ENCODE measurements at regions not wholly inside any gene's neighbourhood (a gene's known extent, or its start where the extent isn't known, plus 50 kb on each side); places are given as distances from the start of the nearest gene placed in this dataset.

DNA sequence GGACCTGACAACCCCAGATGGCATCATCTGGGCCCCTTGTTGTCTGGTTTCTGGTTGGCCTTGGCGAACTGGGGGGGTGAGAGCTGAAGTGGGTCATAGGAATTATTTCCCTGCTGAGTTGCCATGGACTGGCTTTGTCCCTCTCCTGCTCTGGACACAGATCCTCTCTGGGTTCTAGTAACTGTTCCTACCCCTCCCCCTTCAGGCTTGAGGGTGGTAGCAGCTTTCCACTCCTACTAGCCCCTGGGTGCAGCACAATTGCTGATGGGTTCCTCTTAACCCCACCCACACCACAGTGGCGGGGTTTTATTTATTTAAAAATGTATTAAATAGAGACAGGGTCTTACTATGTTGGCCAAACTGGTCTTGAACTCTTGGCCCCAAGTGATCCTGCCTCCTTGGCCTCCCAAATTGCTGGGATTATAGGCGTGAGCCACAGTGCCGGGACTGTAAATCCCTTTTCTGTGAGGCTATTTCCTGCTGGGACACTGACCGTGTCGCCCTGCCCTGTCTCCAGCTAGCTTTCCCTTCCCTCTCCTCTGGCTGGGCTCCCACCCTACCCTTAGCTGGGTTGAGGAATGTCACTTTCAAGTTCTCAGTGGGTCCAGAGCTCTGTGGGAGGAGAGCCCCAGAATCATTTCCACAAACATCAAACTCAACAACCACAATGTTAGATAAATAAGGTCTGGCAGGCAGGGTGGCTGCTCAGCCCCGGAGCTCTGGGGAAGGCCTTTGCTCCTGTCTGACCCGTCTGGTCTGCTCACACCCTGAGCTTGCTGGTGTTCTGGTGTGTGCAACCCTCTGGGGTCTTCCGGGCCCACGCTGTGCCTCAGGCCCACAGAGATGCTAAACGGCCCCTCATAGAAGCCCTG lies 112.7 kb upstream of the WNT4 start:
- no peak for DNase-seq (ENCODE audit: extremely low read depth, low read depth)
- TF ChIP-seq, protein P1, sequence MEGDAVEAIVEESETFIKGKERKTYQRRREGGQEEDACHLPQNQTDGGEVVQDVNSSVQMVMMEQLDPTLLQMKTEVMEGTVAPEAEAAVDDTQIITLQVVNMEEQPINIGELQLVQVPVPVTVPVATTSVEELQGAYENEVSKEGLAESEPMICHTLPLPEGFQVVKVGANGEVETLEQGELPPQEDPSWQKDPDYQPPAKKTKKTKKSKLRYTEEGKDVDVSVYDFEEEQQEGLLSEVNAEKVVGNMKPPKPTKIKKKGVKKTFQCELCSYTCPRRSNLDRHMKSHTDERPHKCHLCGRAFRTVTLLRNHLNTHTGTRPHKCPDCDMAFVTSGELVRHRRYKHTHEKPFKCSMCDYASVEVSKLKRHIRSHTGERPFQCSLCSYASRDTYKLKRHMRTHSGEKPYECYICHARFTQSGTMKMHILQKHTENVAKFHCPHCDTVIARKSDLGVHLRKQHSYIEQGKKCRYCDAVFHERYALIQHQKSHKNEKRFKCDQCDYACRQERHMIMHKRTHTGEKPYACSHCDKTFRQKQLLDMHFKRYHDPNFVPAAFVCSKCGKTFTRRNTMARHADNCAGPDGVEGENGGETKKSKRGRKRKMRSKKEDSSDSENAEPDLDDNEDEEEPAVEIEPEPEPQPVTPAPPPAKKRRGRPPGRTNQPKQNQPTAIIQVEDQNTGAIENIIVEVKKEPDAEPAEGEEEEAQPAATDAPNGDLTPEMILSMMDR (IDR thresholded peaks at IDR 0.05; ENCODE audit: low read depth, low read length, missing control alignments), result no peak
- no peak overlapping the region for H3K4me3 ChIP-seq (replicated peaks; ENCODE audit: low read depth, low read length)

DNA sequence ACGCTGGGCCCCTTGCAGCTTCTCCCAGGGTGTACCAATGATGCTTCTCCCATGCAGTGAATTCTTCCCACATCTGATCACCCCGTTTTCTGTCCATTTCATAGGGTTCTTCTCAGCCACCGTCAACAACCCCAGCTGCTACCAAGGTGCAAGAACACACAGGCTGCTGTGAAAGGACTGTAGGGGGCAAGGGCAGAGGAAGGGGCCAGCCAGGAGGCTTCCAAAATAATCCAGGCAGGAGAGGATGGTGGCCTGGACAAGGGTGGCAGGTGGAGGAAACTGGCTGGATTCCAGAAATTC lies 113.3 kb upstream of the WNT4 start:
- TF ChIP-seq, protein P1 (IDR thresholded peaks at IDR 0.05; ENCODE audit: low read depth, low read length, missing control alignments), result no peak
- DNase-seq (ENCODE audit: extremely low read depth, low read depth), result no peak
- H3K4me3 ChIP-seq (replicated peaks; ENCODE audit: low read depth, low read length), result no peak overlapping the region

DNA sequence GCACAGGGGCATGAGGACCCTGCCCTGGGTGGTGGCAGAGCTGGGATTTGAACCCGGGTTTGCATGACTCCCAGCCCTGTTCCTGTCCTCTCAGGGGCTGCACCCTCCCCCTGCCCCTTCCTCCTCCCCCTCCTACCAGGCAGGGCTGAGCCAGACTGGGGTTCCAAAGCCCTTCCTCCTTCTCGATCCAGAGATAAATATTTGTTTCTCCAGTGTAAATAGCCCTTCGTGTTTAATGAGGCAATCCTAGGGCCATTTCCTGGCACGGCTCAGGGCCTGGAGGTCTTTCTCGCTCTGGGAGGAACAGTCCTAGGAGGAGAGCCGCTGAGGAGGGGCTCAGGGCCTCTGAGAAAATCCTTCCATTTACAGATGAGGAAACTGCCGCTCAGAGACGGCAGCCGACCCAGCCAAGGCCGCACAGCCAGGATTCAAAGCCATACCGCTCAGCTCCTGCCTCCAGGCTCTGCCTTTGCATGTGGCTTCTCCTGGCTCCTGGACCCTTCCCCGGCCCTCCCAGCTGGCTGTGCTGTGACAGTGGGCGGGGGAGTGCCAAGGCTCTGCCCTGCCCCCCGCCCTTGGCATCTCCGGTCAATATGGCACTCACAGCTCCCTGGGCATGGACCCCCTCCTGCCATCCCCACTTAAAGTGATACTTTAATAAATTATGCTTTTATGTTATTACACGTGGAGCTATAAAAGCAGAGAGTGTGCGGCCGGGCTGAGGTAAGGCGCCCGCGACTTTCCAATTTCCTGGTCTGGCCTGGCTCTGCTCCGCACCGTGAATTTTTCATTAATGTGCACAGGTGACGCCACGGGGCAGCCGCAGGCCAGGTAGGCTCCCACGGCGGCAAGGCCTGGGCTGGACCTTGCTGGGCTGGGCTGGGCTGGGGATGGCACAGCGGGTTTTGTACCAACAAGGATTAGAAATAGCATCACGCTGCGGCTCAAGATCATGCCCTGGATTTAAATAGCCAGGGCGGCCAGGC lies 114.7 kb upstream of the WNT4 start:
- no peak for DNase-seq (ENCODE audit: extremely low read depth, low read depth)
- TF ChIP-seq, protein P1 (IDR thresholded peaks at IDR 0.05; ENCODE audit: low read depth, low read length, missing control alignments), result no peak
- H3K4me3 ChIP-seq (replicated peaks; ENCODE audit: low read depth, low read length), result no peak overlapping the region

DNA sequence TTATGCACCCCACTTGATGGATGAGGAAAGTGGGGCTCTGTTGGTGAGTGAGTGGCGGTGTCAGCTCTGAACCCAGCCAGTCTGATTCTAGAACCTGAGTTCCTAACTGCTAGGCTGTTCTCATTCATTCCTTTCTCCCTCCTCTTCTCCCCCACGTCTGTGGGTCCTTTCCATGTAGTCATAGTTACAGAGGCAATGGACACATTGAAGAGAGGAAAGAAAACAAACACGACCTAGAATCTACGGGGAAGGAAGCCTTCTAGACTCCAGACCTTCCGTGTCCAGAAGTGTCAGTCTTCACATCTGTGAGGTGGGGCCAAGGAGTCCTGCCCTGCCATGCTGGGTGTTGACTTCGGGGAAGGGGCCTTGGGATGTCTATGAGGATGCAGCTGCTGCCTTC lies 115.8 kb upstream of the WNT4 start:
- DNase-seq (ENCODE audit: extremely low read depth, low read depth), result no peak
- no peak overlapping the region for H3K4me3 ChIP-seq (replicated peaks; ENCODE audit: low read depth, low read length)
- TF ChIP-seq, protein P1 (IDR thresholded peaks at IDR 0.05; ENCODE audit: low read depth, low read length, missing control alignments), result no peak

DNA sequence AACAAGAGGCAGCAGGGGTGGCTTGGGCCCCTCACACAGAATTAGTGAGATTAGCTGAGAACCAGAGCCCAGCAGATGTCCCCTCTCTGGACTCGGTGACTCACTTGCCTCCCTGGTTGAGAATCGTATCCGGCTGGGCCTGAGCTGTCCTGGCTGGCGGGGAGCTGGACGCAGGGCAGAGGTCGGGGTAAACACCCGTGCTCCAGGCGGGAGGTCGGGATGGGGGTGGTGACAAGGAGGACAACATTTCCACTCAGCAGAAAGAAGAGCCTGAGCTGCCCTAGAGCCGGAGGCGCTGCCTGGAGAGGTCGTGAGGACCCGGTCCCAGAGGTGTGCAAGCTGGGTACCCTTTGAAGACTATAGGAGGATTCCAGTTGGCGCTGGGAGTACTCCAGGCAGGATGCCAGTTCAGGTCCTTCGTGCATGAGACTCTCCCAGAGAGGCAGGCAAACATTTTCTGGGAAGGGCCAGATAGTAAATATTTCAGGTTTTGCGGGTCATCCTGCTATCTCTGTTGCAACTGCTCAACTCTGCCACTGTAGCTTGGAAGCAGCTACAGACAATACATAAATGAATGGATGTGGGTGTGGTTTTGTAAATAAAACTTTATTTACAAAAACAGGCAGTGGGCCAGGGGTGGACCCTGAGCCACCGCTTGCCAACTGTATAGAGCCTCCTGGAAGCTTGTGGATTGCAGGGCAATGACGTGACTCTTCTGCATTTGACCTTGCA lies 116.8 kb upstream of the WNT4 start:
- DNase-seq (ENCODE audit: extremely low read depth, low read depth), result no peak
- no peak overlapping the region for H3K4me3 ChIP-seq (replicated peaks; ENCODE audit: low read depth, low read length)
- TF ChIP-seq, protein P1 (IDR thresholded peaks at IDR 0.05; ENCODE audit: low read depth, low read length, missing control alignments), result no peak

DNA sequence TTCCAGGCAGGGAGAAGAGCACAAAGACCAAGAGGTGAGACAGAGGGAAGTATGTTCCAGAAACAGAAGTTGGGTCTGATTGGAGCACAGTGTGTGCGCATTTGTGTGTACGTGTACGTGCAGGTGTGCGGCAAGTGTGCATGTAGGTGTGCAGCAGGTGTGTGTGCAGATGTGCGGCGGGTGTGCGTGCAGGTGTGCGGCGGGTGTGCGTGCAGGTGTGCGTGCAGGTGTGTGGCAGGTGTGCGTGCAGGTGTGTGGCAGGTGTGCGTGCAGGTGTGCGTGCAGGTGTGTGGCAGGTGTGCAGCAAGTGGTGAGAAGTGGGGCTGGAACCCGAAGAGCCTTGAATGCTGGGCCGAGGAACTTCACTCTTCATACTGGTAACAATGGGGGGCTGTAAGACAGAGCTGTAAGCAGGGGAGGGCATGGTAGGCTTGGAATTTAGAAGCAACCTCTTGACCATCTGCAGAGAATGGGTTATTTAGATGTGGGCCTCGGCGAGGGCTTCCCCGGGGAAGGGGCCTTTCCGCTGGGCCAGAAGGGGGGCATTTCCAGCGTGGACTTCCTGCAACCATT lies 118.0 kb upstream of the WNT4 start:
- TF ChIP-seq, protein P1 (IDR thresholded peaks at IDR 0.05; ENCODE audit: low read depth, low read length, missing control alignments), result no peak
- DNase-seq (ENCODE audit: extremely low read depth, low read depth), result no peak
- H3K4me3 ChIP-seq (replicated peaks; ENCODE audit: low read depth, low read length), result no peak overlapping the region

Data from HFF-Myc (cell line).